ENCODE measurements at regions not wholly inside any gene's neighbourhood (a gene's known extent, or its start where the extent isn't known, plus 50 kb on each side); places are given as distances from the start of the nearest gene placed in this dataset.

- TF ChIP-seq, protein P1, sequence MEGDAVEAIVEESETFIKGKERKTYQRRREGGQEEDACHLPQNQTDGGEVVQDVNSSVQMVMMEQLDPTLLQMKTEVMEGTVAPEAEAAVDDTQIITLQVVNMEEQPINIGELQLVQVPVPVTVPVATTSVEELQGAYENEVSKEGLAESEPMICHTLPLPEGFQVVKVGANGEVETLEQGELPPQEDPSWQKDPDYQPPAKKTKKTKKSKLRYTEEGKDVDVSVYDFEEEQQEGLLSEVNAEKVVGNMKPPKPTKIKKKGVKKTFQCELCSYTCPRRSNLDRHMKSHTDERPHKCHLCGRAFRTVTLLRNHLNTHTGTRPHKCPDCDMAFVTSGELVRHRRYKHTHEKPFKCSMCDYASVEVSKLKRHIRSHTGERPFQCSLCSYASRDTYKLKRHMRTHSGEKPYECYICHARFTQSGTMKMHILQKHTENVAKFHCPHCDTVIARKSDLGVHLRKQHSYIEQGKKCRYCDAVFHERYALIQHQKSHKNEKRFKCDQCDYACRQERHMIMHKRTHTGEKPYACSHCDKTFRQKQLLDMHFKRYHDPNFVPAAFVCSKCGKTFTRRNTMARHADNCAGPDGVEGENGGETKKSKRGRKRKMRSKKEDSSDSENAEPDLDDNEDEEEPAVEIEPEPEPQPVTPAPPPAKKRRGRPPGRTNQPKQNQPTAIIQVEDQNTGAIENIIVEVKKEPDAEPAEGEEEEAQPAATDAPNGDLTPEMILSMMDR (IDR thresholded peaks at IDR 0.05), result no peak
- no peak for TF ChIP-seq EP300 (IDR thresholded peaks at IDR 0.05)
- no peak for TF ChIP-seq POLR2A (IDR thresholded peaks at IDR 0.05)
These were observed 94.5 kb downstream of the PERP start for GRCh38 chr6:138012682-138013081.

Data from stomach (tissue), 4 donors.